ENCODE measurements at regions not wholly inside any gene's neighbourhood (a gene's known extent, or its start where the extent isn't known, plus 50 kb on each side); places are given as distances from the start of the nearest gene placed in this dataset.

GRCh38 chr12:67456431-67456901 lies 187.3 kb downstream of the CAND1 start:
- no peak for TF ChIP-seq EZH2 (IDR thresholded peaks at IDR 0.05; ENCODE audit: borderline replicate concordance, low read length)
- no peak for TF ChIP-seq CTCF (IDR thresholded peaks at IDR 0.05; ENCODE audit: low read length)
